Bronchial epithelial cell (primary cell): ENCODE measurements at regions not wholly inside any gene's neighbourhood (a gene's known extent, or its start where the extent isn't known, plus 50 kb on each side); places are given as distances from the start of the nearest gene placed in this dataset.

Source experiments
- DNase-seq: peaks from one replicate; pipeline ENCODE4 v3.0.0-alpha.2; 2010; ENCODE audit warnings: low read depth
- FAIRE-seq: peaks from 2 replicates; lab custom pipeline; 2011; peaks lifted over from hg19 to GRCh38; lab: Jason Lieb, UNC
- H3K27me3 ChIP-seq: 2 replicates; pipeline ENCODE4 v1.5.1; 2011; ENCODE audit warnings: low read length; ENCODE audit not compliant: control insufficient read depth, insufficient read depth
- H3K36me3 ChIP-seq: 2 replicates; pipeline ENCODE4 v1.5.1; 2011; ENCODE audit warnings: low read length; ENCODE audit not compliant: control insufficient read depth, insufficient read depth
- H3K4me3 ChIP-seq: 2 replicates; pipeline ENCODE4 v1.5.1; 2011; ENCODE audit warnings: mild to moderate bottlenecking, low read depth, low read length, control low read depth
- TF ChIP-seq, protein P1 (sequence below): IDR thresholded peaks from 2 replicates; pipeline ENCODE4 v1.5.1; 2011; ENCODE audit warnings: mild to moderate bottlenecking, moderate library complexity, low read length, control low read depth, inconsistent platforms; ENCODE audit not compliant: insufficient read depth, severe bottlenecking

GRCh38 chr16:55263271-55264250 lies 60.4 kb upstream of the IRX6 start:
- TF ChIP-seq, protein P1, sequence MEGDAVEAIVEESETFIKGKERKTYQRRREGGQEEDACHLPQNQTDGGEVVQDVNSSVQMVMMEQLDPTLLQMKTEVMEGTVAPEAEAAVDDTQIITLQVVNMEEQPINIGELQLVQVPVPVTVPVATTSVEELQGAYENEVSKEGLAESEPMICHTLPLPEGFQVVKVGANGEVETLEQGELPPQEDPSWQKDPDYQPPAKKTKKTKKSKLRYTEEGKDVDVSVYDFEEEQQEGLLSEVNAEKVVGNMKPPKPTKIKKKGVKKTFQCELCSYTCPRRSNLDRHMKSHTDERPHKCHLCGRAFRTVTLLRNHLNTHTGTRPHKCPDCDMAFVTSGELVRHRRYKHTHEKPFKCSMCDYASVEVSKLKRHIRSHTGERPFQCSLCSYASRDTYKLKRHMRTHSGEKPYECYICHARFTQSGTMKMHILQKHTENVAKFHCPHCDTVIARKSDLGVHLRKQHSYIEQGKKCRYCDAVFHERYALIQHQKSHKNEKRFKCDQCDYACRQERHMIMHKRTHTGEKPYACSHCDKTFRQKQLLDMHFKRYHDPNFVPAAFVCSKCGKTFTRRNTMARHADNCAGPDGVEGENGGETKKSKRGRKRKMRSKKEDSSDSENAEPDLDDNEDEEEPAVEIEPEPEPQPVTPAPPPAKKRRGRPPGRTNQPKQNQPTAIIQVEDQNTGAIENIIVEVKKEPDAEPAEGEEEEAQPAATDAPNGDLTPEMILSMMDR, result no peak
- no peak for FAIRE-seq
- no peaks in the 10 kb centered on the region for H3K27me3 ChIP-seq
- DNase-seq, result no peak
- H3K36me3 ChIP-seq, result no peaks in the 10 kb centered on the region
- H3K4me3 ChIP-seq, result no peak overlapping the region

- peak; percentile 18 for DNase-seq
- no peak for FAIRE-seq
- no peaks in the 10 kb centered on the region for H3K27me3 ChIP-seq
- H3K4me3 ChIP-seq, result no peak overlapping the region
- H3K36me3 ChIP-seq, result no peaks in the 10 kb centered on the region
- TF ChIP-seq, protein P1, result no peak
Observed at GRCh38 chr16:55264949-55265348, 59.1 kb upstream of the IRX6 start.

DNA sequence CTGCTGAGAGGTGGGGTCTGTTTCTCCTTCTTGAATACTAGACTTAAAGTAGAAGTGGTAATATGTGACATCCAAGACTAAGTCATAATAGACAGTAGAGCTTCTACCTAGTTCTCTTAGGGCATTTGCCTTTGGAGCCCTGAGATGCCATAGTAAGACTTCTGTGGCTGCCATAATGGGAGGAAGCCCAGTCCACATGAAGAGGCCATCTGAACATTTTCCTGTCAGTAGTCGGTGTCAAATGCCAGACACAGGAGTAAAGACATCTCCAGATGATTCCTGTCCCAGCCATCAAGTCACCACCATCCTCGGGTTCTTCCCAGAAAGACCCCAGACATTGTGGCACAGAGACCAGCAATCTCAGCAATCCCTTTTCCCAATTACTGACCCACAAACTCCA lies 58.1 kb upstream of the IRX6 start:
- DNase-seq, result no peak
- Histone ChIP-seq H3K36me3 (no peaks in the 10 kb centered on the region), H3K27me3 (no peaks in the 10 kb centered on the region), H3K4me3 (no peak overlapping the region)
- FAIRE-seq, result no peak
- TF ChIP-seq, protein P1, result no peak

GRCh38 chr16:55271945-55272513 lies 52.0 kb upstream of the IRX6 start:
- Histone ChIP-seq H3K27me3 (no peaks in the 10 kb centered on the region), H3K36me3 (no peaks in the 10 kb centered on the region), H3K4me3 (no peak overlapping the region)
- TF ChIP-seq, protein P1, result no peak
- DNase-seq (no peak), FAIRE-seq (no peak)

- Histone ChIP-seq H3K27me3 (no peaks in the 10 kb centered on the region), H3K36me3 (no peaks in the 10 kb centered on the region), H3K4me3 (no peak overlapping the region)
- TF ChIP-seq, protein P1, result no peak
- FAIRE-seq (peak; percentile 89), DNase-seq (peak; percentile 73)
Observed at GRCh38 chr16:55272744-55273143, 51.3 kb upstream of the IRX6 start.
